ENCODE measurements at regions not wholly inside any gene's neighbourhood (a gene's known extent, or its start where the extent isn't known, plus 50 kb on each side); places are given as distances from the start of the nearest gene placed in this dataset.

DNA sequence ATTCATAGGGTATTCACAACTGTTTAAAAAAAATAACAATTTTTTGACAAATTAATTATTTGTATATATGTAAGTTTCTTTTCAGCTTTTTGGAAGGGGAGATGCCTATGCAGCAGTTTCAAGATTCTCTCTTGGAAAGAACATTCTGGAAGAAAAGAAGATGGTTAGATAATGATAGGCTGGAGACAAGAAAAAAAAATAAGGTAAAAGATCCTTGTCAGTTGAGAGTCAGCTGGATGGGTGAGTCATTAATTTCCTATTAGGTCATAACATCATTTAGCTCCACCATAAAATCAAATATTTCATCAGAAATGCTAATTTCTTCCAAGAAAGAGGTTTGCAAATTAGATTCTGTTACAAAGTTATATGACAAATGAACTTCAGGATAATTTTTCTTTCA is 880.4 kb downstream of the EPHA7 start:
- TF ChIP-seq POLR2A (IDR thresholded peaks at IDR 0.05): no peak
- TF ChIP-seq, protein P1, sequence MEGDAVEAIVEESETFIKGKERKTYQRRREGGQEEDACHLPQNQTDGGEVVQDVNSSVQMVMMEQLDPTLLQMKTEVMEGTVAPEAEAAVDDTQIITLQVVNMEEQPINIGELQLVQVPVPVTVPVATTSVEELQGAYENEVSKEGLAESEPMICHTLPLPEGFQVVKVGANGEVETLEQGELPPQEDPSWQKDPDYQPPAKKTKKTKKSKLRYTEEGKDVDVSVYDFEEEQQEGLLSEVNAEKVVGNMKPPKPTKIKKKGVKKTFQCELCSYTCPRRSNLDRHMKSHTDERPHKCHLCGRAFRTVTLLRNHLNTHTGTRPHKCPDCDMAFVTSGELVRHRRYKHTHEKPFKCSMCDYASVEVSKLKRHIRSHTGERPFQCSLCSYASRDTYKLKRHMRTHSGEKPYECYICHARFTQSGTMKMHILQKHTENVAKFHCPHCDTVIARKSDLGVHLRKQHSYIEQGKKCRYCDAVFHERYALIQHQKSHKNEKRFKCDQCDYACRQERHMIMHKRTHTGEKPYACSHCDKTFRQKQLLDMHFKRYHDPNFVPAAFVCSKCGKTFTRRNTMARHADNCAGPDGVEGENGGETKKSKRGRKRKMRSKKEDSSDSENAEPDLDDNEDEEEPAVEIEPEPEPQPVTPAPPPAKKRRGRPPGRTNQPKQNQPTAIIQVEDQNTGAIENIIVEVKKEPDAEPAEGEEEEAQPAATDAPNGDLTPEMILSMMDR (IDR thresholded peaks at IDR 0.05): no peak

Data from body of pancreas (tissue), 4 donors.